ENCODE measurements at regions not wholly inside any gene's neighbourhood (a gene's known extent, or its start where the extent isn't known, plus 50 kb on each side); places are given as distances from the start of the nearest gene placed in this dataset.

DNA sequence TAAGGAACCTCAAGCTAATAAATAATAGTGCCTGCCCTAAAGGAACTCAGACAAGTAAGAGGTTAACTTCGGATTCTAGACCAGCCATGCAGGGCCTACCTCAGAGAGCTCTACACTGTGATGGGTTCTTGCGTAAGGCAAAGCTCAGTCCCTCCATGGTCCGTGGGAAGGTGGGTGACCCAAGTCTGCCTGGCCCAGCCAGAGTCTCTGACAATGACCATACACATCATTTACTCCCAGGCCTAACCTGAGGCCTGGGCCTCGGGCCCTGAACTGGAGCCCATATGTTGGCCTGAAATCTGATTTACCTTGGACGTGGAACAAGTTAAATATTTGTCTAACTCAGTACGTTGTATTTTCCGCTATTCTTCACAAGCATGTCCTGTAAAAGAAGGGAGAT lies 55.1 kb downstream of the TMEM174 start:
- DNase-seq (ENCODE audit: low read depth, low spot score) = no peak

Measured in astrocyte of the hippocampus (primary cell).